Gastroesophageal sphincter (tissue), 3 donors: ENCODE measurements at regions not wholly inside any gene's neighbourhood (a gene's known extent, or its start where the extent isn't known, plus 50 kb on each side); places are given as distances from the start of the nearest gene placed in this dataset.

Experiments
- CTCF ChIP-seq, 4 experiments: fragments of 200-600 bp in 2 of 4; fragments of 450-650 bp in 2 of 4; sonication (generic) in 1 of 4; IDR thresholded peaks; one replicate each; pipeline ENCODE4 v1.5.1; 2017 to 2019; ENCODE audit warnings: antibody characterized with exemption in 4 of 4, mild to moderate bottlenecking in 2 of 4, moderate library complexity in 2 of 4
- EP300 ChIP-seq: sonication (generic); formaldehyde crosslinking; IDR thresholded peaks from one replicate; pipeline ENCODE4 v1.6.1; 2017; ENCODE audit warnings: antibody characterized with exemption, mild to moderate bottlenecking
- POLR2A ChIP-seq, 2 donors: fragments of 450-650 bp; IDR thresholded peaks; one replicate each; pipeline ENCODE4 v1.6.1; 2017; ENCODE audit warnings: antibody characterized with exemption in 2 of 2, mild to moderate bottlenecking in 2 of 2, moderate library complexity in 1 of 2

GRCh38 chr1:80310703-80311245 lies 1304.2 kb upstream of the ADGRL4 start:
- TF ChIP-seq CTCF (IDR thresholded peaks at IDR 0.05) = no peak
- no peak for TF ChIP-seq POLR2A (IDR thresholded peaks at IDR 0.05)
- TF ChIP-seq EP300 = no peak
